ENCODE measurements at regions not wholly inside any gene's neighbourhood (a gene's known extent, or its start where the extent isn't known, plus 50 kb on each side); places are given as distances from the start of the nearest gene placed in this dataset.

- DNase-seq (ENCODE audit: low spot score), result no peak
- Mint-ChIP-seq H3K4me3 (ENCODE audit: unreplicated experiment) (no peak overlapping the region), H3K9me3 (ENCODE audit: unreplicated experiment) (no peaks in the 10 kb centered on the region), H3K4me1 (ENCODE audit: unreplicated experiment) (peaks cover 29% of the 10 kb centered on the region), H3K27me3 (ENCODE audit: unreplicated experiment) (peaks cover 2% of the 10 kb centered on the region), H3K36me3 (ENCODE audit: low read depth, unreplicated experiment) (no peaks in the 10 kb centered on the region), H3K27ac (ENCODE audit: unreplicated experiment) (no peak overlapping the region)
- no peak for TF ChIP-seq CTCF (IDR thresholded peaks at IDR 0.05; ENCODE audit: unreplicated experiment)
These were observed 275.6 kb upstream of the CXCR4 start for GRCh38 chr2:136393514-136393913.

GRCh38 chr2:136392897-136393505 lies 275.1 kb upstream of the CXCR4 start:
- Mint-ChIP-seq H3K4me1 (ENCODE audit: unreplicated experiment) (peaks cover 32% of the 10 kb centered on the region), H3K4me3 (ENCODE audit: unreplicated experiment) (no peak overlapping the region), H3K9me3 (ENCODE audit: unreplicated experiment) (no peaks in the 10 kb centered on the region), H3K27me3 (ENCODE audit: unreplicated experiment) (peaks cover 2% of the 10 kb centered on the region), H3K27ac (ENCODE audit: unreplicated experiment) (no peak overlapping the region), H3K36me3 (ENCODE audit: low read depth, unreplicated experiment) (no peaks in the 10 kb centered on the region)
- no peak for DNase-seq (ENCODE audit: low spot score)
- no peak for TF ChIP-seq CTCF (IDR thresholded peaks at IDR 0.05; ENCODE audit: unreplicated experiment)

GRCh38 chr2:136389809-136390208 lies 271.9 kb upstream of the CXCR4 start:
- no peak overlapping the region for H3K4me3 Mint-ChIP-seq (ENCODE audit: unreplicated experiment)
- no peak for TF ChIP-seq CTCF (IDR thresholded peaks at IDR 0.05; ENCODE audit: unreplicated experiment)
- H3K36me3 Mint-ChIP-seq (ENCODE audit: low read depth, unreplicated experiment), result no peaks in the 10 kb centered on the region

GRCh38 chr2:136386046-136386445 lies 268.1 kb upstream of the CXCR4 start:
- H3K4me3 Mint-ChIP-seq (ENCODE audit: unreplicated experiment), result no peak overlapping the region
- DNase-seq (ENCODE audit: low spot score), result no peak
- no peak overlapping the region for H3K27ac Mint-ChIP-seq (ENCODE audit: unreplicated experiment)

More at GRCh38 chr2:136389809-136390208, 271.9 kb upstream of the CXCR4 start:
- no peak for DNase-seq (ENCODE audit: low spot score)
- Mint-ChIP-seq H3K4me1 (ENCODE audit: unreplicated experiment) (peaks cover 32% of the 10 kb centered on the region), H3K27me3 (ENCODE audit: unreplicated experiment) (peaks cover 2% of the 10 kb centered on the region), H3K27ac (ENCODE audit: unreplicated experiment) (no peak overlapping the region), H3K9me3 (ENCODE audit: unreplicated experiment) (no peaks in the 10 kb centered on the region)

More at GRCh38 chr2:136386046-136386445, 268.1 kb upstream of the CXCR4 start:
- Mint-ChIP-seq H3K36me3 (ENCODE audit: low read depth, unreplicated experiment) (no peaks in the 10 kb centered on the region), H3K9me3 (ENCODE audit: unreplicated experiment) (no peaks in the 10 kb centered on the region), H3K4me1 (ENCODE audit: unreplicated experiment) (peaks cover 25% of the 10 kb centered on the region), H3K27me3 (ENCODE audit: unreplicated experiment) (no peaks in the 10 kb centered on the region)
- TF ChIP-seq CTCF (IDR thresholded peaks at IDR 0.05; ENCODE audit: unreplicated experiment), result no peak

Data from endothelial cell (in vitro differentiated cells).